ENCODE measurements at regions not wholly inside any gene's neighbourhood (a gene's known extent, or its start where the extent isn't known, plus 50 kb on each side); places are given as distances from the start of the nearest gene placed in this dataset.

GRCh38 chr17:72030067-72030899 is 90.5 kb upstream of the SOX9 start:
- Histone ChIP-seq H3K27ac (no peak overlapping the region), H3K4me1 (peaks cover 0 to 6% (median 0%) of the 10 kb centered on the region in 4 donors), H3K4me3 (peak overlapping the region; percentile 20 to 54 (median 34)), H3K27me3 (no peaks in the 10 kb centered on the region), H3K9me3 (no peaks in the 10 kb centered on the region), H3K36me3 (no peaks in the 10 kb centered on the region)
- no peak for TF ChIP-seq POLR2A (IDR thresholded peaks at IDR 0.05)
- peak in 4 of 6 experiments; percentile 18 to 47 (median 39) for TF ChIP-seq CTCF (IDR thresholded peaks at IDR 0.05)
- DNase-seq, result peak in 2 of 3 donors; percentile 47 to 49

- DNase-seq, result no peak
- Histone ChIP-seq H3K36me3 (no peaks in the 10 kb centered on the region), H3K4me3 (no peak overlapping the region), H3K4me1 (peaks cover 0 to 6% (median 0%) of the 10 kb centered on the region in 4 donors), H3K9me3 (no peaks in the 10 kb centered on the region), H3K27ac (no peak overlapping the region), H3K27me3 (no peaks in the 10 kb centered on the region)
- no peak for TF ChIP-seq POLR2A (IDR thresholded peaks at IDR 0.05)
- no peak for TF ChIP-seq CTCF (IDR thresholded peaks at IDR 0.05)
These were observed 89.5 kb upstream of the SOX9 start for GRCh38 chr17:72031219-72031884.

GRCh38 chr17:72033334-72033733 is 87.5 kb upstream of the SOX9 start:
- no peak for TF ChIP-seq POLR2A (IDR thresholded peaks at IDR 0.05)
- no peak for TF ChIP-seq CTCF (IDR thresholded peaks at IDR 0.05)
- H3K36me3 ChIP-seq, result no peaks in the 10 kb centered on the region
- H3K4me1 ChIP-seq, result peaks cover 0 to 6% (median 0%) of the 10 kb centered on the region in 4 donors
- no peaks in the 10 kb centered on the region for H3K9me3 ChIP-seq
- H3K27me3 ChIP-seq, result no peaks in the 10 kb centered on the region
- no peak overlapping the region for H3K27ac ChIP-seq
- H3K4me3 ChIP-seq, result no peak overlapping the region
- DNase-seq, result no peak

- Histone ChIP-seq H3K9me3 (no peaks in the 10 kb centered on the region), H3K27ac (no peak overlapping the region), H3K4me3 (no peak overlapping the region), H3K4me1 (peaks cover 0 to 6% (median 0%) of the 10 kb centered on the region in 4 donors), H3K36me3 (no peaks in the 10 kb centered on the region), H3K27me3 (no peaks in the 10 kb centered on the region)
- DNase-seq, result no peak
- TF ChIP-seq CTCF (IDR thresholded peaks at IDR 0.05) (no peak), POLR2A (IDR thresholded peaks at IDR 0.05) (no peak)
These were observed 86.8 kb upstream of the SOX9 start for GRCh38 chr17:72034000-72034399.

GRCh38 chr17:72038427-72038826 is 82.4 kb upstream of the SOX9 start:
- Histone ChIP-seq H3K27ac (no peak overlapping the region), H3K36me3 (no peaks in the 10 kb centered on the region), H3K27me3 (no peaks in the 10 kb centered on the region), H3K4me1 (no peaks in the 10 kb centered on the region), H3K4me3 (no peak overlapping the region), H3K9me3 (no peaks in the 10 kb centered on the region)
- TF ChIP-seq POLR2A (IDR thresholded peaks at IDR 0.05) (no peak), CTCF (IDR thresholded peaks at IDR 0.05) (no peak)
- DNase-seq, result no peak

All from Peyer's patch (tissue), 4 donors.